ENCODE measurements at regions not wholly inside any gene's neighbourhood (a gene's known extent, or its start where the extent isn't known, plus 50 kb on each side); places are given as distances from the start of the nearest gene placed in this dataset.

DNA sequence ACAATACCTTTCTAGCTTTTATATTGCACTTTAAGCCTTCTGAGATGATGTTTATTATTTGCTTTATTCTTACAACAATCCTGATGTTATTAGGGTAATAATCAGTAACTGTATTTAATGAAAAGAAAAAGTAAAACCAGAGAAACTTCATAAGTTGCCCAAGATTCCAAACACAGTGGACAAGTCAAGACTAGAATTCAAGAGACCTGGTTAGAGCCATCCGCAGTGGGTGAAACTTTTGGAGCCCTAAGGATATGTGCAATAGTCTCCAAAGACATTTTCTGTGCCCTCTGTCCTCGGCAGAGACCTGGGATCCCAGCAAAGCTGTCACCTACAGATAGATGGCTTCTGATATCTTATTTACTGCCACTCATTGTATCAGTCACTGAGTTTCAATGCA, 106.8 kb upstream of the DPT start:
- TF ChIP-seq ZFP30 (CRISPR knock-in tag; IDR thresholded peaks at IDR 0.05) (no peak), PATZ1 (CRISPR knock-in tag; IDR thresholded peaks at IDR 0.05; ENCODE audit: borderline replicate concordance) (no peak), SNAI2 (CRISPR knock-in tag; IDR thresholded peaks at IDR 0.05) (no peak), PPARA (CRISPR knock-in tag; IDR thresholded peaks at IDR 0.05; ENCODE audit: borderline replicate concordance) (no peak)
